Right lobe of liver (tissue), 6 donors: ENCODE measurements at regions not wholly inside any gene's neighbourhood (a gene's known extent, or its start where the extent isn't known, plus 50 kb on each side); places are given as distances from the start of the nearest gene placed in this dataset.

ENCODE experiments used
- ATAC-seq, 4 donors: fragments of 200-7000 bp; cut with Tn5 transposase; one replicate each; pipeline ENCODE4 v1.9.1; 2020; ENCODE audit warnings: mild to moderate bottlenecking in 4 of 4, moderate library complexity in 4 of 4
- DNase-seq, 3 donors: peaks; one replicate each; pipeline ENCODE4 v3.0.0-alpha.2; 2020
- H3K27ac ChIP-seq, 3 donors: fragments of 200-600 bp; one replicate each; pipeline ENCODE4 v1.8.0; 2022
- H3K27me3 ChIP-seq, 2 donors: fragments of 200-600 bp; one replicate each; pipeline ENCODE4 v1.8.0; 2022
- H3K36me3 ChIP-seq, 4 donors: fragments of 200-600 bp; sonication (generic) in 1 of 4; one replicate each; pipeline versions ENCODE4 v1.5.1 to v1.8.0; 2017 to 2022; ENCODE audit warnings: control low read depth in 1 of 4
- H3K4me1 ChIP-seq, 4 donors: fragments of 200-600 bp; sonication (generic) in 1 of 4; one replicate each; pipeline versions ENCODE4 v1.5.1 to v1.8.0; 2017 to 2022; ENCODE audit warnings: control low read depth in 1 of 4
- H3K4me3 ChIP-seq, 3 donors: fragments of 200-600 bp; one replicate each; pipeline ENCODE4 v1.8.0; 2022
- H3K9me3 ChIP-seq, 4 donors: fragments of 200-600 bp; sonication (generic) in 1 of 4; one replicate each; pipeline versions ENCODE4 v1.5.1 to v1.8.0; 2017 to 2022; ENCODE audit warnings: control low read depth in 1 of 4
- CTCF ChIP-seq, 4 donors: fragments of 200-600 bp in 3 of 4; fragments of 450-650 bp in 1 of 4; IDR thresholded peaks; one replicate each; pipeline versions ENCODE4 v1.5.1 to v1.8.0; 2016 to 2022; ENCODE audit warnings: antibody characterized with exemption in 4 of 4, mild to moderate bottlenecking in 2 of 4
- POLR2A ChIP-seq: fragments of 450-650 bp; IDR thresholded peaks from one replicate; pipeline ENCODE4 v1.6.1; 2017; ENCODE audit warnings: antibody characterized with exemption, mild to moderate bottlenecking
- WGBS: methylation state at CpG from one replicate; pipeline ENCODE4 v1.1.6; 2018; ENCODE audit warnings: low coverage, low lambda C conversion rate; ENCODE audit not compliant: insufficient coverage; ENCODE audit errors: missing lambda C conversion rate; 5-methylcytosine and 5-hydroxymethylcytosine counted together
- intact Hi-C, 2 donors: fragments of 100-400 bp; cut with DNase I; formaldehyde crosslinking; loops; one replicate each; pipeline versions ENCODE4 v1.11.2 to v1.14.1; 2022
- donor health status: DM: no; HTN: yes; CAD: no.
- donor health status: DM: no; HTN: no; CAD: no.
- donor health status: DM: no; HTN: no; CAD: no.
- donor health status: DM: no; HTN: yes; CAD: no.
- donor health status: DM: no; HTN: yes; CAD: no.

- Histone ChIP-seq H3K4me3 (peak overlapping the region; percentile 4 to 46 (median 37)), H3K27ac (peak overlapping the region in 2 of 3 donors; percentile 78 to 86), H3K9me3 (no peaks in the 10 kb centered on the region), H3K27me3 (no peaks in the 10 kb centered on the region), H3K4me1 (peaks cover 0 to 13% (median 3%) of the 10 kb centered on the region in 4 donors), H3K36me3 (no peaks in the 10 kb centered on the region)
- ATAC-seq = peak; percentile 86 to 94 (median 90)
- 17% methylated on average over 5 of the region's 5 CpGs for WGBS
- DNase-seq = peak; percentile 30 to 90 (median 78)
- intact Hi-C loops = no loop called here
- TF ChIP-seq CTCF (IDR thresholded peaks at IDR 0.05) (no peak), POLR2A (no peak)
Measured at GRCh38 chr7:124489082-124489819, 276.3 kb downstream of the GPR37 start.

GRCh38 chr7:124482229-124482628, 283.4 kb downstream of the GPR37 start:
- TF ChIP-seq CTCF (IDR thresholded peaks at IDR 0.05) (no peak), POLR2A (no peak)
- intact Hi-C loops = no loop called here
- Histone ChIP-seq H3K9me3 (no peaks in the 10 kb centered on the region), H3K27ac (no peak overlapping the region), H3K36me3 (no peaks in the 10 kb centered on the region), H3K4me3 (no peak overlapping the region), H3K4me1 (no peaks in the 10 kb centered on the region), H3K27me3 (no peaks in the 10 kb centered on the region)
- WGBS = 83% methylated on average over 2 of the region's 2 CpGs
- no peak for DNase-seq
- ATAC-seq = no peak

- Histone ChIP-seq H3K4me3 (no peak overlapping the region), H3K36me3 (no peaks in the 10 kb centered on the region), H3K9me3 (no peaks in the 10 kb centered on the region), H3K4me1 (no peaks in the 10 kb centered on the region), H3K27me3 (no peaks in the 10 kb centered on the region), H3K27ac (no peak overlapping the region)
- 77% methylated on average over 4 of the region's 23 CpGs for WGBS
- DNase-seq (no peak), ATAC-seq (no peak)
- intact Hi-C loops = no loop called here
- no peak for TF ChIP-seq CTCF (IDR thresholded peaks at IDR 0.05)
Measured at GRCh38 chr7:124480821-124481290, 284.7 kb downstream of the GPR37 start.

GRCh38 chr7:124480036-124480820, 285.4 kb downstream of the GPR37 start:
- Histone ChIP-seq H3K4me3 (no peak overlapping the region), H3K4me1 (no peaks in the 10 kb centered on the region), H3K9me3 (no peaks in the 10 kb centered on the region), H3K27me3 (no peaks in the 10 kb centered on the region), H3K27ac (no peak overlapping the region), H3K36me3 (no peaks in the 10 kb centered on the region)
- DNase-seq = no peak
- intact Hi-C loops = no loop called here
- TF ChIP-seq POLR2A (no peak), CTCF (IDR thresholded peaks at IDR 0.05) (no peak)
- 78% methylated on average over 19 of the region's 24 CpGs for WGBS
- ATAC-seq = no peak
